ENCODE measurements at regions not wholly inside any gene's neighbourhood (a gene's known extent, or its start where the extent isn't known, plus 50 kb on each side); places are given as distances from the start of the nearest gene placed in this dataset.

DNA sequence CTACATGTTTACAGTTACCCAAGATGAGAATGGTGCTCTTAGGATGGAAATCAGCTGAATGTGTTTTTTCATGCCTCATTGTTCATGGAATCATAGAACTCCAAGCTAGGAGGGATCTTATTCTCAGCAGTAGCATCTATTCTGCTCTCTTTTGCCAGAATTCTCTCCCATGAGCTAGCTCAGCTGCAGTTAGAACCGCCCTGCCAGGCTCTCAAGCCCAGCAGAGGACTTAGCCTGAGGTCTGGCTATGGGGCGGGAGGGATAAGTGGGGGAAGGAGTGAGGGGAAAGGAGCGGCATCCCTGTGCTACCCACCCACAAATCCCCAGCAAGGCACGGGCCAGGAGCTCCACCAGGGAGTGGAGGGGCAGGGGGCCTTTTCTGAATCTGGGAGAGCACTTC, 120.7 kb upstream of the PLXNA4 start:
- Mint-ChIP-seq H3K36me3 (ENCODE audit: insufficient read depth) (no peaks in the 10 kb centered on the region), H3K9me3 (ENCODE audit: low read depth) (peaks cover 4% of the 10 kb centered on the region), H3K27ac (no peak overlapping the region), H3K27me3 (peaks cover 9% of the 10 kb centered on the region), H3K4me1 (ENCODE audit: low read depth) (no peaks in the 10 kb centered on the region), H3K4me3 (ENCODE audit: low read depth) (no peak overlapping the region)
- no peak for TF ChIP-seq CTCF (IDR thresholded peaks at IDR 0.05; ENCODE audit: unreplicated experiment)
- DNase-seq (ENCODE audit: low spot score, unreplicated experiment), result no peak

DNA sequence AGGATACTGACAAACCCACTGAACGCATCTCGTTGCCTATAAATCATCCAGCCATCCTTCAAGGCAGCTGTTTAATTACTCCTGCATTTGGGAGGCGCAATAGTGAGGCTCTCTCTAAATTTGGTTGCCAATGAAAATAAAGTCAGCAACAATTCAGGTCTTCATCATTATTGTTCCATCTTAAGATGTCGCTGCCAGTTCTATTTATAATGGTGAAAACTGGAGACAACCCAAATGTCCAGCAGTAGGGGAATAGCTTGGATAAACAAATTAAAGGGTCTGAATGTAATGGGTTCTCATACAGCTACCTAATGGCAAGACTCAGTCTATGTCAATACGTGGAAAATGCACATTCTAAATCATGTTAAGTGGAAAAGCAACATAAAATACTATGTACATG, 120.1 kb upstream of the PLXNA4 start:
- H3K27ac Mint-ChIP-seq, result no peak overlapping the region
- no peak for TF ChIP-seq CTCF (IDR thresholded peaks at IDR 0.05; ENCODE audit: unreplicated experiment)
- H3K36me3 Mint-ChIP-seq (ENCODE audit: insufficient read depth), result no peaks in the 10 kb centered on the region
- H3K27me3 Mint-ChIP-seq, result peaks cover 9% of the 10 kb centered on the region
- no peak for DNase-seq (ENCODE audit: low spot score, unreplicated experiment)
- H3K4me3 Mint-ChIP-seq (ENCODE audit: low read depth), result no peak overlapping the region
- H3K4me1 Mint-ChIP-seq (ENCODE audit: low read depth), result no peaks in the 10 kb centered on the region
- H3K9me3 Mint-ChIP-seq (ENCODE audit: low read depth), result no peaks in the 10 kb centered on the region

- Mint-ChIP-seq H3K36me3 (ENCODE audit: insufficient read depth) (no peaks in the 10 kb centered on the region), H3K4me3 (ENCODE audit: low read depth) (no peak overlapping the region), H3K4me1 (ENCODE audit: low read depth) (no peaks in the 10 kb centered on the region), H3K27ac (no peak overlapping the region), H3K9me3 (ENCODE audit: low read depth) (no peaks in the 10 kb centered on the region), H3K27me3 (peaks cover 7% of the 10 kb centered on the region)
- DNase-seq (ENCODE audit: low spot score, unreplicated experiment), result no peak
- TF ChIP-seq CTCF (IDR thresholded peaks at IDR 0.05; ENCODE audit: unreplicated experiment), result no peak
These were observed 114.9 kb upstream of the PLXNA4 start for GRCh38 chr7:132691201-132691600.

DNA sequence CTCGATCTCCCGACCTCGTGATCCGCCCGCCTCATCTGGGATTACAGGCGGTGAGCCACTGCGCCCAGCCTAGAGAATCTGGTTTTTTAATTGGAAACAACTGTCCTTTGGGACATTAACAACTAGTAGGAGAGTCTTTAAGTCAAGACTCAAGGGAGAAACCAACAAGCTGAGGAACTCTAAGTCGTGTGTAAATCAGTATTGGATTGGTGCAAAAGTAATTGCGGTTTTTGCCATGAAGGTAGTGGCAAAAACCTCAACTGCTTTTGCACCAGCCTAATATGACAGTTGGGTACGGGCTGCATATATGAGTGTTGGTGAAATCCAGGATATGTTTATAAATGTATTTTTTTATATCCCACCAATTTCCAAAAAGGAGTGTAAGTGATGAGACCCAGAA, 113.9 kb upstream of the PLXNA4 start:
- no peak for TF ChIP-seq CTCF (IDR thresholded peaks at IDR 0.05; ENCODE audit: unreplicated experiment)
- Mint-ChIP-seq H3K36me3 (ENCODE audit: insufficient read depth) (no peaks in the 10 kb centered on the region), H3K27ac (no peak overlapping the region)

GRCh38 chr7:132687981-132688383, 111.7 kb upstream of the PLXNA4 start:
- TF ChIP-seq CTCF (IDR thresholded peaks at IDR 0.05; ENCODE audit: unreplicated experiment), result no peak
- Mint-ChIP-seq H3K4me1 (ENCODE audit: low read depth) (no peaks in the 10 kb centered on the region), H3K36me3 (ENCODE audit: insufficient read depth) (no peaks in the 10 kb centered on the region), H3K27ac (no peak overlapping the region), H3K27me3 (peaks cover 10% of the 10 kb centered on the region), H3K4me3 (ENCODE audit: low read depth) (no peak overlapping the region), H3K9me3 (ENCODE audit: low read depth) (no peaks in the 10 kb centered on the region)
- no peak for DNase-seq (ENCODE audit: low spot score, unreplicated experiment)

More for the DNA sequence above, 113.9 kb upstream of the PLXNA4 start:
- H3K4me3 Mint-ChIP-seq (ENCODE audit: low read depth), result no peak overlapping the region
- H3K4me1 Mint-ChIP-seq (ENCODE audit: low read depth), result no peaks in the 10 kb centered on the region
- H3K9me3 Mint-ChIP-seq (ENCODE audit: low read depth), result no peaks in the 10 kb centered on the region
- DNase-seq (ENCODE audit: low spot score, unreplicated experiment), result no peak
- peaks cover 7% of the 10 kb centered on the region for H3K27me3 Mint-ChIP-seq
